ENCODE measurements at regions not wholly inside any gene's neighbourhood (a gene's known extent, or its start where the extent isn't known, plus 50 kb on each side); places are given as distances from the start of the nearest gene placed in this dataset.
A peak's percentile ranks its signal among the peaks of the same experiment; 100 is the strongest.

DNA sequence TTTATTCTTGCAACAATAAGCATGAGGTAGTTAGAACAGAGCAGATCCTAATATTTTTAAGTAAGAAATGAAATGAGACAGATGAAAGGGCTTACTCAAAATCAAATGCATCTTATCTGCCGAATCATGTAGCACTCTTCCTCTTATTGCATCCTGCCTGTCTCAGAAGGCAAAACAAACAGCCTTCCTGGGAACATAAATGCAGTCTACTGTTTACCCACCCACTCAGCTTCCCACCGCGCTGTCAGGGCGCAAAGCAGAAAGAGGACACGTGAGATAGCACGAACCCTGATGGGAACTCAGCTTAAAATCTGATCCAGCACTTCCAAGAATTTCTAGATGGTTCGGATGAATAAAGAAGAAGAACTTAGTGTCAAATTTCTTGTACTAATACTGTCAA is 114.4 kb upstream of the CDK1 start:
- DNase-seq, result no peak

DNA sequence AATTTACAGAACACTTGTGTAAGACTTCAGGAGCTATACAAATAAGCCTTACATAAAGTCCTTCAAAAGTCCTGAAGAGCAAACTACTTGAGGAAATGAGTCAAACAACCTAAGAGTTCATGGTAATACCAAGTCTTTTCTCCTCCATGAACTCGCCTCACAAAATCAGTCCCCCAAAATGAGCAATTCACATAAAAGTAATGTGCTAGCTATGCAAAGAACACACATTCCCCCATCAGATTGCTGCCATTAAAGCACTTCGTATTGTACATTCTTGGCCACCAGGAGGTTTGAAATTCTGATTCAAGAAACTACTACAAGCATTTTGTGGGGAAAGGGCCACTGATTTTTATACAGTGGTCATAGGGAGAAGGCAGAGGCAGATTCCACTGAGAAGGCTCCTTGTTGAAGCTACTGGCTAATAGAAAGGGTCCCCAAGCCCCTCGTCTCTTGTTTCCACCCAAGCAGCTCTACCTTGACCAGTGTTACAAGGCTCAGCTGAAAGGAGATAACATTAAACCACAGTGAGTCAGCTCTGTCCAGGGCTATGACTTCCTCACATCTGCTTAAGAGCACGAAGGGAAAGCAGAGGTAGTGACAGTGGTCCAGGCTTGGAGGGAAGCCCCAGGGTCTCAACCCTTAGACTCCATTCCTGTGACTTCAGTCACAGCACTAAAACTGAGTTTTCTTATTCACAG is 115.2 kb upstream of the CDK1 start:
- DNase-seq, result no peak

DNA sequence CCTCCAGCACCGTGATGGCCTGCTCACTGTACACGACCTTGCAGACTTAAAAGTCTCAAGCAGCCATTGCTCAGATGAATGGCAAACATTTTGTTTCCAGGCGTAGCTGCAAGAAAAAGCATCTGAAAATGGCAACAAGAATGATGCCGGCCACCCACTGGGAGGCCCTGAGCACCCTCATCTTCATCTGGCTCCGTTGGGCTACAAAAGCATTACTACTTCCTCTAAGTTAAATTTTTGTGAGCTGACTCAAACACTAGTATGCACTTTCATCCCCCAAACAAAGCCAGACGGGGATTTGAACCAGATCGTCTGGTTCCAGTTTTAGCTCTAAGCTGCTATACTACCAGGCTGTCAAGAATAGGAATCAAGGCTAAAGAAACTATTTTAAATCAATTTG is 116.6 kb upstream of the CDK1 start:
- DNase-seq, result no peak

DNA sequence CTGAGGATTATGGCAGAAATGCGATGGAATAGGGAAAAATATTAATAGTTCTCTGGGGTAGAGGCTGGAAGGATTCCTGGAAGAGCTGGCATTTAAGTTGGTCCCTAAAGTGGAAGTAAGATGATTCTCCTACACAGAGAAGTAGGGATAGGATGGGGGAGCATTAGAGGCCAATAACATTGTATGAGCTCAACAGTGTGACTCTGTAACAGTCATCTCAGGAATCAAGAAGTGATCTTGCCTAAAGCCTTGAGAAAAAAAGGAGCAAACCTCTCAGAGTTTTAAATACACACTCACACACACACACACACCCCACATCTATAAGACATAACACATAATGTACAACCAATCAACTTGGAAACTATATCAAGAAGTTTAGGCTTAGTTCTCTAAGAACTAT is 117.7 kb upstream of the CDK1 start:
- no peak for DNase-seq

DNA sequence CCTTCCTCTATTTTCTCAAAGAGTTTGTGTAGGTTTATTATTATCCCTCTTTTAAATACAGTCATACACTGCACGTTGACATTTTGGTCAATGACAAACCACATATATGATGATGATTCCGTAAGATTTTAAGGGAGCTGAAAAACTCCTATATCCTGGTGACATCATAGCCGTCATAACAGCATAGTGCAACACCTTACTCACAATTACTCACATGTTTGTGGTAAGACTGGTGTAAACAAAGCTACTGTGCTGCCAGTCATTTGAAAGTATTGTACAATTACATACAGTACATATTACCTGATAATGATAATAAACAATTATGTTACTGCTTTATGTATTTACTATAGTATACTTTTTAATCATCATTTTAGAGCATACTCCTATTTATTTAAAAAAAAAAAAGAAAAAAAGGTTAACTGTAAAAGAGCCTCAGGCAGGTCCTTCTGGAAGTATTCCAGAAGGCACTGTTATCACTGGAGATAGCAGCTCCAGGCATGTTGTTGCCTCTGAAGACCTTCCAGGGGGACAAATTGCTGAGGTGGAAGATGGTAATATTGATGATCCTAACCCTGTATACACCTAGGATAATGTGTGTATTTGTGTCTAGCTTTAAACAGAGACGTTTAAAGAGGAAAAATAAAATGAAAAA is 123.3 kb upstream of the CDK1 start:
- DNase-seq, result no peak

DNA sequence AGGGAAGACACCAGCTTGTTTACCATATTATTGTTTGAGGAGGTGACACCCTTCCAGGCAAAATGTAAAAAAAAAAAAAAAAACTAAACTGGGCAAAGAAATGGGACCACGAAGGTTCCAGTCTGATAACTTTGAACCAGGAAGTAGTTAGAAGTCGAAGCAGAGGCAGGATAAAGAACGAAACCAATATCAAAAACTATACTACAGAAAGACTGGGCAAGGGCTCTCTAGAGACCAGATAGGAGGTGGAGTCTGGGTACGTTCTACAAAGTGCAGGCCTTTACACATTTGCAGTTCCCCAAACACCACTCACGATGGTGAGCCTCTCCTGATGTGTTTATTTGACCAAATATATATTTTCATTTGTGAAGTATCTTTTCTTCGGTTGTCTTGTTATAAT is 125.7 kb upstream of the CDK1 start:
- DNase-seq, result no peak

DNA sequence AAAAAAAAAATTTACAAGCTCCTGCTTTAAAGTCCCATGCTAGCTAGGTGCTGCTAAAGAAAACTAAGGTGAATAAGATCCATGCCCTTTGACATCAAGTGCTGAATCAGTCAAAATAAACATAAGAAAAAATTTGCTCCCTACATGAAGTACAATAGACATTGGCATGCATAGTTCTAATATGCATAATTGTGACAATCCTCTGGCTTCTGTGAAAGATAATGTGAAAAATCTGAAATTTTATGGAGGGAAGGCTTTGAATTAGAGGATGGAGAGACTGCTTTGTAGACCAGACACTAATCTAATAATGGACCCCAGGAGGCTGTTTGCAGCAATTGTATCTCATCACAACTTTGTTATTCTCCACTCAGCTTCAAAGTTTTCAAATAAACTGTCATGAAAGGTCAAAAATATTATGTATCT is 127.9 kb upstream of the CDK1 start:
- DNase-seq, result no peak

DNA sequence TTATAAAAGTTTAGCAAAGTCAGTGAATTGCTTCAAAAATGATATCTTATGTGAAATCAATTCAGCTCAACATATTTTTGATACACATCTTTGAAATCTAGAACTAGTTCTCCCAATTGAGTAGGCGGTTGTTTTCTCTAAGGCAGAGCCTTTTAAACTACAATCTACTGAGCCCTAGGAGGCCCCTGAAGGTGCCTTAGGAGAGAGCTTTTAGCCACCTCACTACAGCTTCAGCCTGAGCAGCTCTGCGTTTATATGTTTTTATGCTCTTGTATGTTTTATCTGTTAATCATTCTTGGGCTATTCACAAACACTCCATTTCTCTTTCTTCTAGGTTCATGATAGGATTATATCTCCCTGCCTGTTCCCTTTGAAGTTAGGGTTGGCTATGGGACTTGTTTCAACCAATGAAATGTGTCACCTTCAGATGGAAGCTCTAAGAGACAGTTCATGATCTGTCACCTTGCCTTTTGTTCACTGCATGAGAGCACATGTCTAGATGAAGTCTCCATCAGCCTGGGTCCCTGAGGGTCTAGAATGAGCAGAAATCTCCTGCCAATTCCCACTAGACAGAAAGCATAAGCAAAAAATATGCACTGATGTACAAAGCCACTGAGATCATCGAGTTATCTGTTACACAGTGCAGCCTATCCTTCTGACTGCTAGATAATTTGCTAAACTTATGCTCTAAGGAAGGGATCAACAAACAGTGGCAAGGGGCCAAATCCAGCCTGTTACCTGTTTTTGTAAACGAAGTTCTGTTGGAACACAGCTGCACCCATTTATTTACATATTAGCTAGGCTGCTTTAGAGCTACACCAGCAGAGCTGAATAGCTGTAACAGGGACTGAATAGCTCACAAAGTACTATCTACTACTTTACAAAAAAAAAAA is 128.5 kb upstream of the CDK1 start:
- no peak for DNase-seq

DNA sequence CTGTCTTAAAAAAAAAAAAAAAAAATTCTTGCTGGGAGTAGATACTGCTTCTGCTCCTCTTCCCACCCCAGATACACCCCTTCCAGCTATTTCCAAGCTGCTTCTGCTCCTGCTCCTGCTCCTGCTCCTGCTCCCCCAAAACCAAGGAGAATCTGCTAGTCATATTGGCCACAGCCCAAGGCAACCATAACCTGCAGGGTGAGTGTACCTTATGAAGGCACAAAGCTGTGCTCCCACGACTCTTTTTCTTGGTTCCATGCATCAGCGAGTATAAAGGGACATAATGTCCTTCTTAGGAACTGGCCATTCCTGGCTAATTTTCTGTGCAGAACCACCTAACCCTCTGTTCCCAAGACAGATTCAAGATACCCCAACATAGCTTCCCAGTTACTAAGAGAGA is 129.5 kb upstream of the CDK1 start:
- no peak for DNase-seq

DNA sequence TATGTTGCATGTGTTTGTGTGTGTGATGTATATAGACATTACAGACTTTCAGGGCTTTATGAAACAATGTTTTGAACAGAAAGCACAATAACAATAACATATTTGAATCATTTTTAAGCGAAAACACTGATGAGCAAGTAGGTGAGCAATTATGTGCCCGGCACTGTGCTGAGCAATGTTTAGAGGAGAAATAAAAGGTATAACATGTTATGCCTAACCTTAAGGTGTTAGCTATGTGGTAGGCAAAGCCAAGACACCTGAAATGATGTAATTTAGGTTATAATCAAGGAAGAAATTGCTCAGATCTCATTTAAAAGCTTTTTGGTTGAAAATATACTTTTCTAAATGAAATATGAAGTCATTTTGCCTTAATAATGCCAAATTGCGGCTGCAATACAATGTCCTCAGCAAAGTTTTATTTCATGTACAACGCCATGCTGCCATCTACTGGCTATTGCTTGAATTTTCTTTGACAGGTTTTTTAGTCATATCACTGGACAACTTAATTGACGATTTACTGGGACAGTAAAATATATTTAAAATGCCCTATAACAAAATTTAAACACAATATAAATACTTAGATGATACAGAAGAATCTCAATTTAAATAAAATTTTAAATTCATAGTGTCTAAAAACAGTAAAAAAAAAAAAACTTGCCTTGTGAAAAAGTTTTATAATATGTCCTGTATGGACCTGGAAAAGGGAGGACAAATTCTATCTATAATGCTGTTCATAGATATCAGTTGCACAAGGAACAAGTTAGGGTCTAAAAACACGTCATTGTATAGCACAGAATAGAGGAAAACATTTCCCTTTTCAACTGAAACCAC is 131.1 kb upstream of the CDK1 start:
- peak; percentile 17 for DNase-seq

DNA sequence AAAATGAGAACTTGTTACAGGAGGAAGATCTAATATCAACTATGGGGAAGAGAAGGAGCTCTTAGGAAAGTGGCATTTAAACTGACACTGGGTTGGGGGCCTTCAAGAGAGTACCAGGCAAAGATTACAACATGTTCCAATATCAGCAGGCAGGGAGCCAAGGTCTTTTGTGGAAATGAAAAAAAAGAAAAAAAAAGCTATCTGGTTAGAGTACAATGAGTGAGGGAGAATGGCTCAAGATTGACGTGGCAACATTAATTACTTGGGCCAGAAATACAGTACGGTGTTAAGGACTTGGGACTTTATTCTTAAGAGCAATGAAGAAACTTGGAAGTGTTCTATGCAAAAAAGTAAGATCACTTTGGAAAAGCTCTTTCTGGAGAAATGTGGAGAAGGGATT is 132.3 kb upstream of the CDK1 start:
- no peak for DNase-seq

DNA sequence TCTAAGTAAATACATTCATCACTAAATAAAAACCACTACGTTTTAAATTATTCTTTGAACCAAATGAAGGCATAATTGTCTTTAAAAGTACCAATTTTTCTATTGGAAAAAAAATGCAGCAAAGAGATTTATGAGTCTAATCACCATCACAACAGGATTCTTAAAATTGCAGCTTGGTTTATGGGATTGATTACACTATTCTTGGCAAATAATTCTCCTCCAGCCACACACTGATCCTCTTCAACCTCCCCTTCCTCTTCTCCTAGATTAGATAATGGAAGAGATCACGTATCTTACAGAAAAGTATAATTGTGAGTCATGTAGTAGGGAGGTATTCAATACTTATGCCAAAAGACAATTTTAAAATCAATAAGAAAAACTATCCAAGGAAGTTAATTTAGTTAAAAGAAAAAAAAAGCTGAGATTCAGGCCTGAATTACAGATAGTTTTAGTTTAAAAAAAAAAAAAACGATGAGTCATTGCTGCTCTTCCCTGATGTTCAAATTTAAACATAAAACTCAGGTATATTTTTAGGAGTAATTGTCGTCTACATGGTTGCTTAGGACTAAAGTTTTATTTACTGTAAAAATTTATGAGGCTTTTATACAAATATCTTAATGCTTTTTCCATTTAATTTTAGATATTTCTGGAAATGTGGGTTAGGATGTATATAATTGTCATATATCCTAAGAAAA is 133.7 kb upstream of the CDK1 start:
- DNase-seq, result no peak

DNA sequence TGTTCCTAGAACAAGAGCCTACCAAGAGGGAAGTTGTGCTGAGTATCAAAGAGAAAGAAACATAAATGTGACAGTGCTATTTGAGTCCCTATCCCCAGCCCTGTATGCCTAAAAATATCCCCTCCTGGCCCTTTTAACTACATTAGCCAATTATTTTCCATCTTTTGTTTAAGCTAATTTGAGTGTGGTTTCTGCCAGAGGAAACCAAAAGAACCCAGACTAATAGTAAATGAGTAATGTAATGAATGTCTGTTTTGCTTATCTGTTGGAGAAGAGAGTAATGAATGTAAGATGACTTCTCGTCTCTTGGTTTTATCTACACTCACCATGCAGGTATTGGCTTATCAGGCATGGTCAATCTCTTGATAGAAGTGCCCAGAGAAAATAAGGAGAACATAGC is 134.4 kb upstream of the CDK1 start:
- DNase-seq, result no peak

DNA sequence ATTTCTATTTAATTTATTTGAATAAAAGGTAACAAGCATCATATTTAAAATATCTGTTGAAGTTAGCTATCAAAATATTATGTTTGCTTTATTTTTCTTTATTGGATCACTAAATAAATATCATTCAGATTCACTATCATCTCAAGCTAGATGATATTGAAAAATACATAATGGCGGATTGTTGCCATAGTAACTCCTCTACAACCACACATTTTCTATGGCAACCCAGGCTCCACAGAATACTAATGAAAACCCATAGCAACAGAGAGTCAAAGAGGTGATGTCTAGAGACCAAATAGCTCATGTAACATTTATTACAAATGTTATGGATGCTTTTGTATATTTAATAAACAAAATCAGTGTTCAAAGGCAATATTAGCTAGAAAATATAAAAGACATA is 148.9 kb upstream of the CDK1 start:
- no peak for DNase-seq

DNA sequence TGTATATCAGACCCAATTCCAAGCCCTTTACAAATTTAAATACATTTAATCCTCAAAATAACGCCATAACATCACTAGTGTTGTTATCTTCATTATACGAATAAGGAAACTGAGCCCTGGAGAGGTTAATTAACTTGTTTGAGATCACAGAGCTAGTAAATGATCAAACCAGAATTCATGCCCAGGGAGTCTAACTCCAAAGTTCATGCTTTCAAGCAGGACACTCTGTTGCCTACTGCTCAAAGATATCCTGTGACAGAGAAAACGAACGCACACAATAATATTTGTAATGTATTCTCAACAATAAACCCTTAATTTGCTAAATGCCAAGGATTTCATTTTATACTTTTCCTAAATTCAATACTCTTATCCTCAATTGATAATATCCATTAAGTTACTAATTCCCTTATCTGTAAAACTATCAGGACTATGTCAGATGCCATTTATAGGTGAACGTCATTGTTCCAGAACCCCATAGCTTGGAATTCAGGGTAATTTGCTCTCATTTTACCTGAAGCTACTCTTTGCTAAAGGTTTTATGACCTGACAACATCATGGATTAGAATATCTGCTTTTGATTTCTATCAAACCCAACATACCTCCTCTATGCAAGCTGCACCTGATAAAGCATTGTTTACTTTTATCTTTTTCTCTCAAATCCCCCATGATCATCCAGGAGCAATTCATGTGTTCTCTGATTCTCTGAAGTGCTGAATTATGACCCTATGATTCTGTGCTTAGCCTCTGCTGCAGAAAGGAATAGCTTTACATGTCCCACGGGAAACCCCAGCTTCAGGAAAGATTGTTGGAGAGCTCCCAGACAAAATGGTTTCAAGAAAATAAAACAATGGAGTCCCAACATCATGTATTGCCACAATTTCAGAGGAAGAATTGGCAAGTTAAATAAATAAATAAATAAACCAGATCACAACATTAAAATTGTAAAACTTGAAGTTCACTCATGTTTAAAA is 150.2 kb upstream of the CDK1 start:
- DNase-seq, result no peak

DNA sequence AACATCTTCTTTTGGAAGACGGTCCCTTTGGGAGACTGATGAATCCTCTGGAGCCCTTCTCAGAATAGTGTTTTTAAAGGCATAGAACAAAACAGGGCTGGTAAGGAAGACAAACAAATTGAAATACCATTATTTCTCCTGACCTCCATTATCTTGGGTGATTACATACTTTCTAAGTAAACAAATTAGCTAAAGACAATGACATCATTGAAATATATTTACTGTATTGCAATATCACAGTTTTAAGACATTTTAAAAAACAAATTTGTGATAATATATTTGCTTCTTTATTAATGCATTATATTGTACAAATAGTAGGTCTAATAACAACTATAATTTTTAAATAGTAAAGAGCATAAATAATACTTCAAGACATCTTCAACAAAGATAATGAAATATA is 152.2 kb upstream of the CDK1 start:
- no peak for DNase-seq

DNA sequence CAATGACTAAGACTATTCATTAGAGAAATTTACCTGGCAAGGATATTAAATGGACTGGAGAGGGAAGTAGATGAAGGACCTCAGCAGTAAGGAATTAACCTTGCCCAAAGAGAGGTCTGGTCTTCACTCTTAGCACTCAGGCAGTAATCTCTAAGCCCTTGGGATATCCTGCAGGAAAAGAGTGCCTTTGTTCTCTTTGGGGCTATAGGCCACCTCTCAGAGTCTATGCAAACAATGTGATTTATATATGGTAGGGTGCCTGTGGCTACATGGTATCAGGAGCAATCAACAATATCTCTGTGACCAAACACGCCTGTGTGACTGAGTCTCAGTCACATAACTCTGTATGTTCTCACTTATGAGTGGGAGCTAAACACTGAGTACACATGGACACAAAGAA is 154.7 kb upstream of the CDK1 start:
- no peak for DNase-seq

DNA sequence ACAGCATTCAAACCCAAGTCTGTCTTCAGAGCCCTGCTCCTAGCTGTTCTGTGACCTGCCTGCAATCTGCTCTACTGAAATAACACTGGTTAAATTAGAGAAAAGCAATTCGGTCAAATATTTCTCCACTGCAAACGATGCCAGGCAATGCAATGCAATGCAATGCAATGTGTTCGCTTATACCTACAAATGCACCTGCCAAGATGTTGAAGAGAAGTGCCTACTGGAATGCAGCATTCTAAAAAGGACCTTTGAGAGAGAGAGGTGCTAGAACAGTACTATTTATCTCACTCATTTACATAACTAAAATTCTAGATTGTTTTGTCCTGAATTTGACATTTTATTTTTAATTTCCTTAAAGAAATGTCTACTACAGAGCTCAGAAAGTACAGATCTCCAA is 157.3 kb upstream of the CDK1 start:
- DNase-seq, result no peak

DNA sequence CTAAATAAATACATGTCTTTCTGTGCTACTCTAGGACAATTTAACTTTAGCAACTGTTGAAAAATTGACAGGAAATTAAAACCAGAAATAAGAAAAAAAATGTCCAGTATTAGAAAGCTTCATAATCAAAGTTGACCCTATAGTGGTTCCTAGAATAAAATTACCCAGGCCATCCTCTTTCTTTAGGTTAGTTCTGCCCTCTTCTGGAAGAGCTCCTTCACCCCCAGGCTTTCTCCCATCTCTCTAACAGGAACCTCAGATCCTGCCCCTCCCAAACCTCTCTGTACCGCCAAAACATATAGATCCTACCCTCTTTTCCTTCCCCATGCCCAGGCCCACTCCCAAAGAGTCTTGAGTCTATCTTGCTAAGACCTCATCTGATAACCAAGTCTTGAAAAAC is 159.4 kb upstream of the CDK1 start:
- DNase-seq, result no peak

DNA sequence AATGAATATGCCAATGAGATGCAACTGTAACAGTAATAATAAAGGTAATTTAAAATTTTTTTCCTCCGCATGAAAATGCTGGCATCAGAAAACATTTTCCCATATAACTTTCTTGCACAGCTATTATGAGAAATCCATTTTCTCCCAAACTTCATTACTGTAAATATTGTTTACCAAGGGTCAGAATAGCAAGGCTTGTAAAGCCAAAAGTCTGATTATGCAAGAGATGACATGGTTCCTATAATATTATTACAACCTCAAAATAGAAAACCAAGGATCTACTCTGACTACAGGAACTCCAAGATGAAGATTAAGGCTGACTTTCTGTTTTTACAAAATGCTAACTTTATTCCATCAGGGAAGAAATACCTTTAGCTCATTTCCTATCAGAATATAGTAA is 162.7 kb upstream of the CDK1 start:
- DNase-seq, result no peak

DNA sequence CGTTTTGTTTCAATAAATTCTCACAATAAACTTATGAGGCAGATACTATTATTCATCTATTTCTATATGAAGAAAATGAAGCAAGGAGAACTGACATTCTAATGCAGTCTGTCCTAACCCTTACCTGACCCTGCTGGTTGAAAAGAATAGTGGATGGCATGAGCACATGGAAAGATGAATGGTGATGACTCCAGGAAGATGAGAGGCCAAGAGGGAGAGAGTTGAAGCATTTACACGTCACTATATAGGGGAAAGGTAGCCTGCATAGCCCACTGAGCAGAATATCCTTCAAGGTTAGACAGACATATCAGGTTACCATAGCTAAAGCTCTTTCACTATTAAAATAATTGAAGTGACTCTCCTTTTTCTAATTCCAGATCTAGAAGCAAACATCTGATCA is 163.9 kb upstream of the CDK1 start:
- no peak for DNase-seq
